Activated CD4-positive, alpha-beta T cell treated with anti-CD3 and anti-CD28 coated beads, Interleukin-2, Interleukin-6, amounts not matched to agents 100 ng/mL and 50 ng/mL, durations not matched to agents 16 hours and 8 hours (primary cell): ENCODE measurements at regions not wholly inside any gene's neighbourhood (a gene's known extent, or its start where the extent isn't known, plus 50 kb on each side); places are given as distances from the start of the nearest gene placed in this dataset.
"Not testable (repeated sequence)": the region's sequence is repeated elsewhere in the genome, so short reads cannot be mapped to it uniquely, and the experiment has no call there.

Experiments used
- DNase-seq: peaks from one replicate; pipeline ENCODE4 v3.0.0-alpha.2; 2020

DNA sequence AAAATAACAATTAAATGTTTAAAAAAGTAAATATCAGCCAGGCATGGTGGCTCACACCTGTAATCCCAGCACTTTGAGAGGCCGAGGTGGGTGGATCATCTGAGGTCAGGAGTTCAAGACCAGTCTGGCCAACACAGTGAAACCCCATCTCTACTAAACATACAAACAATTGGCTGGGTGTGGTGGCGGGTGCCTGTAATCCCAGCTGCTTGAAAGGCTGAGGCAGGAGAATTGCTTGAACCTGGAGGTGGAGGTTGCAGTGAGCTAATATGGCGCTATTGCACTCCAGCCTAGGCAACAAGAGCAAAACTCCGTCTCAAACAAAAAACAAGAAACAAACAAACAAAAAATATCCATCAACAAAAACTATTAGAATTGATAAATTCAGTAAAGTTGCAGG is 77.5 kb downstream of the SNX5 start:
- not testable (repeated sequence) for DNase-seq

GRCh38 chr20:17890330-17890729 is 78.3 kb downstream of the SNX5 start:
- DNase-seq = no peak

DNA sequence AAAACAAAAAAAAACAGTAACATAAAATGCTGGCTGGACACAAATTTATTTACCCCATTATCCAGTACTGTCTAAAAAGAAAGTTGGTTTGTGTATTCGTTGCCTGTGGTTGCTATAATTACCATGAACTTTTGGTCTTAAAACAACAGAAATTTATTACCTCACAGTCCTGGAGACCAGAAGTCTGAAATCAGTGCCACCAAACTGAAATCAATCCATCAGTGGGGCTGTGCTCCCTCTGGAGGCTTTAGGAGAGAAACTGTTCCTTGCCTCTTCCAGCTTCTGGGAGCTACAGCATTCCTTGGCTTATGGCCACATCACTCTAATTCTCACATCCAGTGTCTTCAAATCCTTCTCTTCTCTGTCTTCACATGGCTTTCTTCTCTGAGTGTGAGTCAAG is 79.4 kb downstream of the SNX5 start:
- no peak for DNase-seq

DNA sequence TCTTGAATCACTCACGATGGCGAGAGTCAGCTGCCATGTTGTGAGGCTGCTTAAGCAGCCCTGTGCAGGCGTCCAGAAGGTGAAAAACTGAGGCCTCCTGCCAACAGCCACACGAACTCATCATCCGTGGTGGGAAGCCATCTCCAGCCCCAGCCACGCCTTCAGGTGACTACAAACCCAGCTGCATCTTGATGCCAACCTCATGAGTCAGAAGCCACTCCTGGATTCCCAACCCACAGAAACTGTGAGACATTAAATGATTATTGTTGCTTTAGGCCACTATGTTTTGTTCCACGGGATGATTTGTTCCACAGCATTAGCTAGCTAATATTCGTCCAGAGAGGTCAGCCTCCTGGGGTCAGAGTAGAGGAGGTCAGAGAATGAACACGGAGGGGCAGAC is 80.5 kb downstream of the SNX5 start:
- DNase-seq = no peak

GRCh38 chr20:17887331-17888030 is 81.1 kb downstream of the SNX5 start:
- DNase-seq = no peak

DNA sequence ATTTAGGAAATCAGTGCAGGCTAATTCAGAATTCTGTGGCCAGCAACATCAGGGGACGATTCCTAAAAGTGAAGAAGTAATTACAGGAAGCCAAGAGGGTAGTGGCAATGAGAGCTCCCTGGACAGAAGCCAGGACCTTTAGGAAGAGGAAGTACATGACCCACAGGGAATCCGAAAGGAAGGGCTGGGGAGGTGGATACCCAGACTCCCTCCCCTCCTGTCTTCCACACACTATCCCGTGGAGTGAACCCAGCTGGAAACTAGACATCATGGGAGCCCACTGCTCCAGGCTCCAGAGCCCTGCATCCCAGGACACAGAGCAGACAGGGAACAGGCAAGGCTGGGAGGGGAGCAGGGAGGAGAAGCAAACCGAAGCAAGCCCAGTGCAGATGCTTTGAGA is 83.0 kb downstream of the SNX5 start:
- no peak for DNase-seq

DNA sequence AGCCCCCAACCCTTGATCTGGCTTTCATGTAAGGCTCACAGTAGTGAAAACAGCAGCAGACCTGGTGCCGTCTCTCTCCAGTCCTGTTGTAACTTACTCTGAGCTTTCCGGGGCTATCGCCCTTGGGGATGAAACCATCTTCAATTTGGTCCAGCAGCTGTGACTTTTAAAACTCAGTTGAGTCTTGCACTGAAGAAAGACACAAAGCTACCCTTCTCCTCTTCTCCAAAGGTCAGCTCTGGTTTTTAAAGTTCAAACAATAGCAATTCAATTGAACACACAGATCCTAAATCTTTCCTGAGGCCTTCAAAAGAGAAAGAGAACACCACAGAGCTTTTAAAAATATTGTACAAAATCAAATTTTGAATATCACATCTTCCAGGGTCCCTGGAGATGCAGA is 83.5 kb downstream of the SNX5 start:
- DNase-seq = no peak

DNA sequence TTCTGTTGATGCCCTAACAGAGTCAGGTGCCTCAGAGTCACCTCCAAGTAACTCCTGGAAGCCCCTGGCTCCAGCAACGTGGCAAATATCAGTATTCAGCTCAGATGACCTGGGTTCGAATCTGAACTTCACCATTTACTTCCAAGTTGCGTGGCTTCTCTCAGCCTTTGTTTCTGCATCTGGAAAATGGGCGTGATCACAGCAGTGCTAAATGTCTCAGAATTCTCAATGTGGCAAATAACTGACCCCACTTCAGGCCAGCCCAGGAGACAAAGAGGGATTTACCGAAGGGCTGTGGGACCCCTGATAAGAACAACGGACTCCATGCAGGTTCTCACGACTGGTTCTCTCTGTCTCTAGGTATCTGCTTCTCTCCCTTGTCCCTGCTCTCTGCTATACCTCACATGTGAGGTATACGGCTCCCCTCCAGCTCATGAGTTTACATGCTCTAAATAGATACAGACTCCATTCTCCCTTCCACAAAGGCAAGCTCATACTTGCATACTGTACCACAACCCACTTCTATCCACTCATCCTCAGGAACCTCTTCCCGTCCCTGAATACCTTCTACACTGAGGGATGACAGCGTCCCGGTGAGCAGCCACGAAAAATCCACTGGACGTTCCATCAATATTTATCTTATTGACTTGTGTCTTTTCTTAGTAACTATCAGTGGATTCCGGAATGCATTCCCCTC is 84.1 kb downstream of the SNX5 start:
- no peak for DNase-seq

GRCh38 chr20:17883592-17884306 is 84.8 kb downstream of the SNX5 start:
- DNase-seq = no peak

DNA sequence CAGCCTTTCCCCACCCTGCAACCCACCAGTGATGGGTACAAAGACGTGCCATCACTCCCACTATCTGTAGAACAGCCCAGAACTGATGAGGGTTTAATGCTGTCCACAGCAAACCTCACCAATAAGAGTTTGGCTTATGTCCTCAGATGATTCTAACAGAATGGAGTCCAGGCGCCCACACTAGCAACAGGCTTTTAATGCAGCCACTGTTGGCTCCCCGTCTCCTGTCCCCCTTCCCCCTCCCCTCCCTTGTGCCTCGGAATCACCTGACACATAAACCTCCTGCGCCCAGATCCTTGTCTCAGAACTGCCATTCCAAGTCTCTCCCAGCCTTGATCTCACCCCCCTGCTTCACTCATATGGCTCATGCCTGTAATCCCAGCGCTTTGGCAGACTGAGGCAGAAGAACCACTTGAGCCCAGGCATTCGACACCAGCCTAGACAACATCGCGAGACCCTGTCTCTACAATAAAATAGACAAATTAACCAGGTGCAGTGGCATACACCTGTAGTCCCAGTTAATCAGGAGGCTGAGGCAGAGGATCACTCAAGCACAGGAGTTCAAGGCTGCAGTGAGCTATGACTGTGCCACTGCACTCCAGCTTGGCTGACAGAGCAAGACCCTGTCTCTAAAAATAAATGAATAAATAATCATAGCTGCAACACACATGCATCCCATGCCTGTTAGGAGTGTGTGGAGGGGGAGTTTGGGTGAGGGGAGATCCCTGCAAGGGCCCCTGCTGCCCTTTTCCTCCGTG is 85.6 kb downstream of the SNX5 start:
- no peak for DNase-seq

GRCh38 chr20:17882065-17882833 is 86.3 kb downstream of the SNX5 start:
- DNase-seq = no peak

DNA sequence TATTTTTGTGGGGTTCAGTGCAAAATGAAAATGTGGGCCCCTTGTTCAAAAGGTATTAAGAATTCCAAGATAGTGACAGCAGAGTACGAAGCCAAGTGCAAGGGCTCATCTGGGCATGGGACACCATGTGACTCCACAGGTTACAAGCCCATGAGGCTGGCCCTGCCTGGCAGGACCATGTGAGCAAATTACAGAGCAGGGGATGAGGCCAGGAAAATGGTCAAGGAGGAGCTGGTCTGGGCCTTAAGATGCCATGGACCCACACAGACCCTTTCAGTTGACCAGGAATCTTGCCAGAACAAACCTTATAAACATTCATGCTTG is 86.9 kb downstream of the SNX5 start:
- DNase-seq = no peak

DNA sequence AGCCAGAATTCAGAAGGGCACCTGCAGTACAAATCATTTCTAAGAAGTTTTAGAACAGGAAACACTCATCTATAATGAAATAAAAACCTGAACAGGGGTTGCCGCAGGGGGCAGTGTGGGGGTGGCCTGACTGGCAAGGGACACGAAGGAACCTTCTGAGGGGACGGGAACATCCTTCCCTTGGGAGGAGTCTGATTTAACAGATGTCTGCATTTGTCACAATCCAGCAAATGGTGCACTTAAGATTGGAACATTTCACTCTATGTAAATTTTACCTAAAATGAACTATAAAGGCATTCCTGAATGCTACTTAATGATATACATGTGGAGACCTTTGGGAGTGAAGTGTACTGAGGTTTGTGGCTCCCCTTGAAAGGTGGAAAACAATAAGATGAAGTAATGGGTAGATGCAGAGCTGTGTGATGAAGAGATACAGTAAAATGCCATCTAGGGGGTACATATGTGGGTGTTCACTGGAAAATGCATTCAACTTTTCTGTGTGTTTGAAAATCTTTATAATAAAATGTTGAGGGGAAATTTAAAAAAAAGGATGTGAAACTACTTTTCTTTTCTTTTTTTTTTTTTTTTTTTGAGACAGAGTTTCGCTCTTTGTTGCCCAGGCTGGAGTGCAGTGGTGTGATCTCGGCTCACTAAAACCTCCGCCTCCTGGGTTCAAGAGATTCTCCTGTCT is 89.5 kb downstream of the SNX5 start:
- DNase-seq = no peak

GRCh38 chr20:17878069-17878911 is 90.3 kb downstream of the SNX5 start:
- no peak for DNase-seq

DNA sequence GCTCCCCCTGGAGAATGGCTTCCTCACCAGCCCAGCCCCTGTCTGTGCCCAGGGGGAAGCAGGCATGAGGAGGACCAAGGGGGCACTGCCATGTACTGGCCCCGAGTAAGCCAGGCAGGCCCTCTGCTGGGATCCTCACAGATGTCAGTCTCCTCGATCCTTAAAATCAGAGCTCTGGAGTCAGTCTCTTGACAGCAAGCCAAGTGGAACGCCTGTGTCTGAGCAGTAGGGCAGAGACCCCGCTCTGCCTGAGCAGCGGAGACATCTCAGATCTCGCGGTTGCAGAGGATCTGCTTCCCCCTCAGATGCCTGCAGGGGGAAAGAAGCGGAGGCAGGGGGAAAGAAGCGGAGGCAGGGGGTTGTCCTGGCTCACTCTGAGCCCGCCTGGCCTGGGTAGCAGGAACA is 92.6 kb downstream of the SNX5 start:
- DNase-seq = no peak

DNA sequence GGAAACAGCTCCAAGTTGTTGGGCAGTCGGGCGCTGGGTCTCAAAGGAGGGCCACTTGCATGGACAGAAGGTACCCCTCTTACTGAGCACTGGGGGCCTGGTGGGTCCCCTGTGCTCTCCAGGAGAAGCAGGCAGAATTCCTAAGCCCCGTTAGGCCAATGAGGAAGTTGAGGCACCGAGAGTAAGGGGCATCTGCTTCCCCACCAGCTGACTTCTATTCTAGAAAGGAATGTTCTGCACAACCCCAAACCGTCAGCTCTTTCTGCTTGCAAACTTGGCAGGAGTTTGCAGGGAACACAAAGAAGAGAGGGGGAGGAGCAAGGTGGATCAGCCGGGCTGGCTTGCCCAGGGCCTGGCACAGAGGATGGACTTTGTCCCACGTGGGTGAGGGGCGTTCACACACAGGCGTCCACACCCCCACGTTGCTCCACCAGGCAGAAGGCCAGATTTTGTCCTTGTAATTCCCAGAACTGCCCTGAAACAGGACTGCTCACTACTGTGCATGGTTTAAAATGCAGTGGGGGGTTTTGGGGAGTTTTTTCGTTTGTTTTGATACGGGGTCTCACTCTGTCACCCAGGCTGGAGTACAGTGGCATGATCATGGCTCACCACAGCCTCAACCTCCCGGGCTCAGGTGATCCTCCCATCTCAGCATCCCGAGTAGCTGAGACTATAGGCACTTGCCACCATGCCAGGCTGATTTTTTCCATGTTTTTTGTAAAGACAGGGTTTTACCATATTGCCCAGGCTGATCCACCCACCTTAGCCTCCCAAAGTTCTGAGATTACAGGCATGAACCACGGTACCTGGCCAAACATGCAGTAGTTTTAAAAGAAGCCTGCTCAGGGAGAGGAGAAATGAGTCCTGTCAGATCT is 93.3 kb downstream of the SNX5 start:
- no peak for DNase-seq

DNA sequence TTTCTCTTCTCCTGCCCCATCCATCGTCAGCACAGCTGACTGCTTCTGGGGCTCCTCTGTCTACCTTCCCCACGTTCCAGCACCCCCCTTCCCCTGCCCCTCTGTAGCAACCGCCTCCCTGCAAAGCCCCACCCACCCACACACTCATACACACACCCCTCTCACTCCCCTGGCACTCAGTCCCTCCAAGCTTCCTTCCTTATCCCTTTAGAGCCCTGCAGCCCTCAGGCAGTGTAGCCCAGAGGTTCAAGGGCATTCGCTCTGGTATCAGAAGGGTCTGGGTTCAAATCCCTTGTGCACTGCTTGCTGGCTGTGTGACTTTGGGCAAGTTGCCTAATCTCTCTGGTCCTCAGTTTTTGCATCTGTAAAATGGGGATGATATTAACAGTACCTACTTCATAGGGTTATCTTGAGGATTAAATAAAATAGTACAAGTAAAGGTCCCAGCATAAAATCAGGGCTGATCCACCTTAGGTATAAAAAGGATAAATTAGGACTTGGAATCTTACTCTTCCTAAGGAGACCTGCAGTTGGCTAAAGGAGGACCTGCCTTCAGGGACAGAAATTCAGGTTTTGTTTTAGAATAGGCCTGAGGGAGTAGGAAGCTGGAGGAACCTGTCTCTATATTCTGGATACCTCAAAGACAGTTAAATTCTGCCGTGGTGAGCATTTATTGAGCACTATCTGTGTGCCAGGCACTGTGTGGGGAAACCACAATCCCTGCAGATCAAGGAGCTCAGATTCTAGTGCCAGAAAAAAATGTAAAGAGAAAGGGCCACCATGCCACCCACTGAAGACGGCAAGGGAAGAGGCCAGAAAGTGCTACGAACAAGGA is 94.1 kb downstream of the SNX5 start:
- no peak for DNase-seq

DNA sequence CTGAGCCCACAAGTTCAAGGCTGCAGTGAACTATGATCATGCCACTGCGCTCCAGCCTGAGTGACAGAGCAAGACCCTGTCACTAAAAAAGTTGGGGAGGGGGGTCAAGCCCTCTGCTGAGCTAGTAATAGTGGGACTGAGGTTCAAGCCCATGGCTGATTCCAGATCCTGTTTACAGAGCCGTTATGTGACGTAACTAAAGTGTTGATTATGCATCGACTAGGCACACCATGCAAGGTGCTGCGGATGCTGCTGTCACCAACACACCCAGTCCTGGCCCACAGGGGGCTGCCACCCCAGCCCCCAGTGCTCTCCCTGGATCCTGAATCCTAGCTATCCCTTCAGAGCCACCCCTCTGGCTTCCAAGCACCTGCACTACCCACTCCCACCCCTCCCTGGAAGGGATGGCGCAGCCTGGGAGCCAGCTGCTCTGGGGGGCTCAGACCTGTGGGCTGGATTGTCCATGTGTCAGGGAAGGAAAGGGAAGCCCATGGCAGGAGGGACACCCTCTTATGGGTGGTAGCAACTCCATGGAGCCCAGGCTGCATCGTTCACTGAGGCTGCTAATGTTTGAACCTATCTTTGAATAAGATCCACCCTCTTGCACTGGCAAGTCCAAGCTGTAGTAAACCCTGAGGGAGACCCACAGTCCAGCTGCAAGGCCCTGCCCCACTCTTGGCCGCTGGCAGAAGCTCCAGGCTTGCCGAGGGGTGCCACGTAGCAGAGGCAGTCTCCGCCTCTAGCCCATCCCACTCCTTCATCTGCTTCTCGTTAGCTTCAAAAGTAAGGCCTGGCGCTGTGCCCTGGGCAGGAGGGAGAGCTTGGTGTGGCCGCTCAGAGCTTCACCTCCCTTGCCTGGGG is 95.0 kb downstream of the SNX5 start:
- no peak for DNase-seq
